ENCODE measurements at regions not wholly inside any gene's neighbourhood (a gene's known extent, or its start where the extent isn't known, plus 50 kb on each side); places are given as distances from the start of the nearest gene placed in this dataset.
"Not testable (repeated sequence)": the region's sequence is repeated elsewhere in the genome, so short reads cannot be mapped to it uniquely, and the experiment has no call there.

DNA sequence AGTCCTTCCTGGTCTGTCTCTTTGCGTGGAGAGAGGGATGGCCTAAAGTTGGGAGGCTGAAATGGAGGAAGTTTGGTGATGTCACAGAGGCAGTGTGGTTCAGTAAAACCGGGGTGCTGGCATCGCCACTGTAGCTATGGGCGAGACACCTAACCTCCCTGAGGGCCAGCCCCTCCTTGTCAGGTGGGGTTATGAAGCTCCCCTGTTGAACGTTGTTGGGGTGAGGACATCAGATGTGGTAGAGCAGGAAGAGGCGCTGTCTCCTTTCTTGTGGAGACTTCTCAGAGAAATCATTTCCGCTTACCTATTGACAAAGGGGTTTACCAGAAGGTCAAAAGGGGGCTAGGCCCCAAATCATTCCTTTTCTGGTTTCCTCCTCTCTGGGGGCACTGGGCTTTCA lies 294.7 kb downstream of the SIPA1L2 start:
- H3K4me3 ChIP-seq (ENCODE audit: low read depth, low read length), result no peak overlapping the region
- no peak for DNase-seq (ENCODE audit: low read depth)
- TF ChIP-seq, protein P1, sequence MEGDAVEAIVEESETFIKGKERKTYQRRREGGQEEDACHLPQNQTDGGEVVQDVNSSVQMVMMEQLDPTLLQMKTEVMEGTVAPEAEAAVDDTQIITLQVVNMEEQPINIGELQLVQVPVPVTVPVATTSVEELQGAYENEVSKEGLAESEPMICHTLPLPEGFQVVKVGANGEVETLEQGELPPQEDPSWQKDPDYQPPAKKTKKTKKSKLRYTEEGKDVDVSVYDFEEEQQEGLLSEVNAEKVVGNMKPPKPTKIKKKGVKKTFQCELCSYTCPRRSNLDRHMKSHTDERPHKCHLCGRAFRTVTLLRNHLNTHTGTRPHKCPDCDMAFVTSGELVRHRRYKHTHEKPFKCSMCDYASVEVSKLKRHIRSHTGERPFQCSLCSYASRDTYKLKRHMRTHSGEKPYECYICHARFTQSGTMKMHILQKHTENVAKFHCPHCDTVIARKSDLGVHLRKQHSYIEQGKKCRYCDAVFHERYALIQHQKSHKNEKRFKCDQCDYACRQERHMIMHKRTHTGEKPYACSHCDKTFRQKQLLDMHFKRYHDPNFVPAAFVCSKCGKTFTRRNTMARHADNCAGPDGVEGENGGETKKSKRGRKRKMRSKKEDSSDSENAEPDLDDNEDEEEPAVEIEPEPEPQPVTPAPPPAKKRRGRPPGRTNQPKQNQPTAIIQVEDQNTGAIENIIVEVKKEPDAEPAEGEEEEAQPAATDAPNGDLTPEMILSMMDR (IDR thresholded peaks at IDR 0.05; ENCODE audit: low read depth, low read length, missing control alignments), result no peak

DNA sequence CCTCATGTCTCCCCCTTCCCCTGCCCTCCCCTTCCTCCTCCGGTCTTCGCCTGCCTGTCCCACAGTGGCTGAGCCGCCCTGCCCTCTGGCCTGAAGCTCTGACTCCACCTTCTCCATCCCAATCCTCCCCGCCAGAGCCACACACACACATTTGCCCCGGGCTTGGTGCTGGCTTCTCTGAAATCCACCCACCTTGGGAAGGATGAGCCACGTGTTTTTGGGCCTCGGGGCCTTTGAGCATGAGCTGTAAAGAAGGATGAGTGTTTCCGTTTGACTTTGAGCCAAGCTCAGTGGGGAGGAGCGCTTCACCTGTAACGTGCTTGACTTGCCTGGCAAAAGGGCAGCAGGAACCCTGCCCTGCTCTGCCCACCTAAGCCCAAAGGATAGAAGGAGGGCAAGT lies 295.1 kb downstream of the SIPA1L2 start:
- TF ChIP-seq, protein P1 (IDR thresholded peaks at IDR 0.05; ENCODE audit: low read depth, low read length, missing control alignments), result no peak
- H3K4me3 ChIP-seq (ENCODE audit: low read depth, low read length), result no peak overlapping the region
- no peak for DNase-seq (ENCODE audit: low read depth)

GRCh38 chr1:232334246-232334645 lies 295.7 kb downstream of the SIPA1L2 start:
- TF ChIP-seq, protein P1 (IDR thresholded peaks at IDR 0.05; ENCODE audit: low read depth, low read length, missing control alignments), result no peak
- no peak for DNase-seq (ENCODE audit: low read depth)
- no peak overlapping the region for H3K4me3 ChIP-seq (ENCODE audit: low read depth, low read length)

DNA sequence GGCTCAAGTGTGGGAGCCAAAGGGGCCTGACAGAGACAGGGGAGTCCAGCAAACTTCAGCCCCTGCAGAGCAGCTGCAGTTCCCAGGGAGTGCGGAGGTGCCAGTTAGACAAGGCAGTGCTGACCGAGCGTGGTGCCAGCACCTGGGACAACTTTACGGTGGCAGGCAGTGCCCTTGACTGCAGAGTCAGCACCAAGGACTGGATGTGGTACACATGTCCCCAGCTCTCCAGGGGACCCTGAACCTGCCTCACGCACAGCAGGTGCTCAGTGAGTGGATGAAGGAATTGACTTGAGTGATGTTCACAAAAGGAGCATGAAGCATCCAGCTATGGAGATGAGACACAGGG lies 296.5 kb downstream of the SIPA1L2 start:
- no peak for DNase-seq (ENCODE audit: low read depth)
- TF ChIP-seq, protein P1 (IDR thresholded peaks at IDR 0.05; ENCODE audit: low read depth, low read length, missing control alignments), result no peak
- H3K4me3 ChIP-seq (ENCODE audit: low read depth, low read length), result no peak overlapping the region

- not testable (repeated sequence) for H3K4me3 ChIP-seq (ENCODE audit: low read depth, low read length); DNase-seq (ENCODE audit: low read depth)
These were observed 297.1 kb downstream of the SIPA1L2 start for GRCh38 chr1:232332710-232333418.

DNA sequence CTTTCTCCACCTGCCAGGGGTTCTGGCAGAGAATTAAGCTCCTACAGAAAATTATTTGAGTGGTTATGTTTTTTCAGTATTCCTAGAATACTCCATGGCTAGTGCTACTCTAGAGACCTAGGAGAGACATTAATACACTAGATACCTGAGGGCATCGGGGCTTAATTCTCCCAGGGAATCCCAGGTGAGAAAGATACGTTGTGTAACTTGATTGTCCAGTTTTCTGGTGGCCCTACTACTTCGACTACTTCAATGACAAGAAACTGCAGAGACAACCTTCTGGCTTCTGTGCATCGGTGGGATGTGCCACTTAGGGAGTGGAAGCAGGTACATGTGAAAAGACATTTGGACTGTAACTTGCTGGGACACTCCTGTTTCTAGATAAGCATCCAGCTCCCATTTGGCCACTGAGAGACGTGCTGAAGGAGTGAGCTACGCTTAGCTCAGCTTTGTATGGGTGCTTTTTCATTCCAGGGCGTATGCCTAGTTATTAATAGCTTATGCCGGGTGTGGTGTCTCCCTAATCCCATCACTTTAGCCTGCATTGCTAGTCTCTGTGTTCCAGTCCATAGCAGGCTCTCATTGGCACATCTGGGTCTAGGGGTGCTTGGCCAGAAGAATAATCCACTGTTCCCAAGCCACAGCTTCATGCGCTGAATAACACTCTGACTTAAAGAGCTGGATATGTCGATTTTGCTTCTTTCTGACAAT lies 300.7 kb downstream of the SIPA1L2 start:
- TF ChIP-seq, protein P1 (IDR thresholded peaks at IDR 0.05; ENCODE audit: low read depth, low read length, missing control alignments), result no peak
- H3K4me3 ChIP-seq (ENCODE audit: low read depth, low read length), result no peak overlapping the region
- DNase-seq (ENCODE audit: low read depth), result no peak

- no peak overlapping the region for H3K4me3 ChIP-seq (ENCODE audit: low read depth, low read length)
- DNase-seq (ENCODE audit: low read depth), result no peak
- TF ChIP-seq, protein P1 (IDR thresholded peaks at IDR 0.05; ENCODE audit: low read depth, low read length, missing control alignments), result no peak
These were observed 301.3 kb downstream of the SIPA1L2 start for GRCh38 chr1:232328486-232329102.
